ENCODE measurements at regions not wholly inside any gene's neighbourhood (a gene's known extent, or its start where the extent isn't known, plus 50 kb on each side); places are given as distances from the start of the nearest gene placed in this dataset.

GRCh38 chr16:75793641-75794040 lies 67.4 kb upstream of the CPHXL start:
- DNase-seq: no peak
- intact Hi-C loops (cut with DNase I; ENCODE audit: low total_unique reads): no loop called here
- TF ChIP-seq CTCF (IDR thresholded peaks at IDR 0.05): no peak
- Histone ChIP-seq H3K4me1 (no peaks in the 10 kb centered on the region), H3K36me3 (no peaks in the 10 kb centered on the region), H3K4me3 (no peak overlapping the region), H3K9me3 (no peaks in the 10 kb centered on the region), H3K27me3 (no peaks in the 10 kb centered on the region), H3K27ac (no peak overlapping the region)

- H3K4me3 ChIP-seq: no peak overlapping the region
- H3K36me3 ChIP-seq: no peaks in the 10 kb centered on the region
- no peaks in the 10 kb centered on the region for H3K4me1 ChIP-seq
- no peaks in the 10 kb centered on the region for H3K9me3 ChIP-seq
- H3K27ac ChIP-seq: no peak overlapping the region
- no peaks in the 10 kb centered on the region for H3K27me3 ChIP-seq
- DNase-seq: no peak
- intact Hi-C loops (cut with DNase I; ENCODE audit: low total_unique reads): no loop called here
- no peak for TF ChIP-seq CTCF (IDR thresholded peaks at IDR 0.05)
Observed at GRCh38 chr16:75794426-75794825, 68.1 kb upstream of the CPHXL start.

- H3K27ac ChIP-seq: no peak overlapping the region
- no peak for TF ChIP-seq CTCF (IDR thresholded peaks at IDR 0.05)
- DNase-seq: no peak
- intact Hi-C loops (cut with DNase I; ENCODE audit: low total_unique reads): no loop called here
- no peaks in the 10 kb centered on the region for H3K4me1 ChIP-seq
- H3K36me3 ChIP-seq: no peaks in the 10 kb centered on the region
- H3K9me3 ChIP-seq: no peaks in the 10 kb centered on the region
- H3K27me3 ChIP-seq: no peaks in the 10 kb centered on the region
- no peak overlapping the region for H3K4me3 ChIP-seq
Observed at GRCh38 chr16:75798714-75799113, 72.4 kb upstream of the CPHXL start.

- intact Hi-C loops (cut with DNase I; ENCODE audit: low total_unique reads): no loop called here
- DNase-seq: no peak
Observed at GRCh38 chr16:75801307-75801706, 75.0 kb upstream of the CPHXL start.

GRCh38 chr16:75803753-75804152 lies 77.5 kb upstream of the CPHXL start:
- DNase-seq: no peak
- H3K27ac ChIP-seq: no peak overlapping the region
- no peaks in the 10 kb centered on the region for H3K27me3 ChIP-seq
- intact Hi-C loops (cut with DNase I; ENCODE audit: low total_unique reads): no loop called here
- no peaks in the 10 kb centered on the region for H3K36me3 ChIP-seq
- no peak overlapping the region for H3K4me3 ChIP-seq
- H3K4me1 ChIP-seq: no peaks in the 10 kb centered on the region
- no peaks in the 10 kb centered on the region for H3K9me3 ChIP-seq
- no peak for TF ChIP-seq CTCF (IDR thresholded peaks at IDR 0.05)

More at GRCh38 chr16:75801307-75801706, 75.0 kb upstream of the CPHXL start:
- no peaks in the 10 kb centered on the region for H3K36me3 ChIP-seq
- no peak for TF ChIP-seq CTCF (IDR thresholded peaks at IDR 0.05)
- H3K27me3 ChIP-seq: no peaks in the 10 kb centered on the region
- no peaks in the 10 kb centered on the region for H3K9me3 ChIP-seq
- no peak overlapping the region for H3K27ac ChIP-seq
- H3K4me1 ChIP-seq: no peaks in the 10 kb centered on the region
- H3K4me3 ChIP-seq: no peak overlapping the region

GRCh38 chr16:75804368-75804767 lies 78.1 kb upstream of the CPHXL start:
- no peaks in the 10 kb centered on the region for H3K36me3 ChIP-seq
- H3K4me1 ChIP-seq: no peaks in the 10 kb centered on the region
- H3K4me3 ChIP-seq: no peak overlapping the region
- no peaks in the 10 kb centered on the region for H3K27me3 ChIP-seq
- DNase-seq: no peak
- H3K27ac ChIP-seq: no peak overlapping the region
- TF ChIP-seq CTCF (IDR thresholded peaks at IDR 0.05): no peak
- H3K9me3 ChIP-seq: no peaks in the 10 kb centered on the region
- intact Hi-C loops (cut with DNase I; ENCODE audit: low total_unique reads): no loop called here

All from tibial artery (tissue), 4 donors.